ENCODE measurements at regions not wholly inside any gene's neighbourhood (a gene's known extent, or its start where the extent isn't known, plus 50 kb on each side); places are given as distances from the start of the nearest gene placed in this dataset.
"Not testable (repeated sequence)": the region's sequence is repeated elsewhere in the genome, so short reads cannot be mapped to it uniquely, and the experiment has no call there.

DNA sequence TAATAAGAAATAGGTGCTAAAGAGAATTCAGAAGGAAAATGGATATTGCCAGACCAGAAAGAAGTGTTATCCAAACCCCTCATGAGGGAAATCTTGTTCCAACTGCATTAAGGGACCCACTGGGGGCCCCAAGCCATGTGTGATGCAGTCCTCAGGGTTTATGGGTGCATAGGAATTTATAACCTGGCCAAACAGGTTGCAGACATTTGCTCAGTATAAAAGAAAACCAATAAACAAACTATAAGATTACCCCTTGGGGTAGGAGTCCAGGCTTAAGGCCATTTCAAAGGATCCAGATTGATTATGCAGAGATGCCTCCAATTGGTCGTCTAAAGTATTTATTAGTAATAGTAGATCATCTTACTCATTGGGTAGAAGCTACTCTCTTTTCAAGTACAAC lies 240.9 kb upstream of the DIO3 start:
- no peak for DNase-seq (ENCODE audit: low read depth, low spot score)

DNA sequence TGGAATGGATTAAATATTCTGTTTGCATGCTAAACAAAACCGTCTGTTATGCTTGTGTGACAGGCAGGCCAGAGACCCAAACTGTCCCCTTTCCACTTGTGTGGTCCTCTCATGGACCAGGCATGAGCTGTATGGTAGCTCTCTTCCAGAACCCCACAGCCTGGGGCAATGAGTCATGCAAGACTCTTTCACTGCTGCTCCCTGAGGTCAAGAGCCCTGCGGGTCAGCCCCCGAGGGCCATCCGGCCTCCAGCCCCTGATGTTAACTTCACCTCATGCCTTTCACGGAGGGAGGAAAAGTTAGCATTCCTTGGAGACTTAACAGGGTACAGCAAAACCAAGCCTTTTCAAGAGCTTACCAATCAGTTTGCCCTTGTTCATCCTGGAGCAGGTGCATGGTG lies 239.1 kb upstream of the DIO3 start:
- DNase-seq (ENCODE audit: low read depth, low spot score), result no peak

DNA sequence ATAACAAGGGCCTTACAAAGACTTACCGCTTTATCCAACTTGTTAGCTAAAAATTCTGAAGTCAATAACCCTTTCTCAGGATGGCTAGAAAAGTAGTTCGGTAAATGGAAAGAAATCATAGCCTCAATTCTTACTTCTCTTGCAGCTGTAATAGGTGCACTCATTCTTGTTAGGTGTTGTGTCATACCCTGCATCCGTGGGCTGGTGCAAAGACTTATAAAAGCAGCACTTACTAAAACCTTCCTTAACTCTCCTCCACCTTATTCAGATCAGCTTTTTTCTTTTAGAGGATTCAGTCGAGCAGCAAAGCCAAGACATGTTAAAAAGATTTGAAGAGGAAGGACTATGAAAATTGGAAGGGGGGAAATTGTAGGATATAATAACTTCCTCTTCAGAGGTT lies 238.2 kb upstream of the DIO3 start:
- DNase-seq (ENCODE audit: low read depth, low spot score), result no peak

DNA sequence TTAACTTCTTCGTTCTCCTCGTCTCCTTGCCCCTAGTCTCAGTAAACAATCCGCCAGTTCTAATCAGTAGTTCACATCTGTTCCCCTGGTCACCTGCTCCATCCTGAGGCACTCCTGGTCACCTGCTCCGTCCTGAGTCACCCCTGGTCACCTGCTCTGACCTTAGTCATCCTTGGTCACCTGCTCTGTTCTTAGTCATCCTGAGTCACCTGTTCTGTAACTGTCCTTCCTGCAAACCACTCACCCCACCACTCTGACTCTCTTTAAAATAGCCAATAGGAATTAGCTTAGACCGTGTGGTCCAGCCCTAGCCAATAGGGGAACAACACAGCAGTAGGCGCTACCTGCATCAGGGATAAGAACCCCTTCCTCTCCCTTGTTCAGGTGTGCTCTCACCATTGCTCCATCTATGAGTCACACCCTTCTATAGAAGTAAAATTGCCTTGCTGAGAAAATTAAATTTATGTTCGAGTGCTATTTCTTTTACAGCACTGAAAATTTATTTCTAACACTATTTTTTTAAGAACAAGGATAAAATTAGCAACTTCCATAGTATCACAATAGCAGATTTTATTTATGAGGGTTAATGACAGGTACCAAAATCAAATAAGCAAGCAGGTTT lies 237.6 kb upstream of the DIO3 start:
- not testable (repeated sequence) for DNase-seq (ENCODE audit: low read depth, low spot score)

DNA sequence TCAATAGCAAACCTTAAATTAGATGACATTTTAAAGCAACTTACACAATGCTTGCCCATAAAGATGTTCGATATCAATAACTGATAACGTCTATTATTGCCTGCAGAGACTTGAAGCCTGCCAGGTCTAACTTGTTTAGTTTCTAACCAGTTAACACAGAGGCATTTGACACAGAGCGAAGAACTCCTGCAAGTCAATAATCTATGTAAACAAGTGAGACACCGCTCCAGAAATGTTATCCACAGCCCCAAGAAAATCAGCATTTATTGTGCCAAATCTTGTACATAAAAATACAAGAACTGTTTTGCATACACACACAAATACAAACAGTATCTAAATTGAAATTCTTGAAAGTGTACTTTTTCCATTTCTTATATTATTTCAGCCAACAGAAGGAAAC lies 236.0 kb upstream of the DIO3 start:
- no peak for DNase-seq (ENCODE audit: low read depth, low spot score)

DNA sequence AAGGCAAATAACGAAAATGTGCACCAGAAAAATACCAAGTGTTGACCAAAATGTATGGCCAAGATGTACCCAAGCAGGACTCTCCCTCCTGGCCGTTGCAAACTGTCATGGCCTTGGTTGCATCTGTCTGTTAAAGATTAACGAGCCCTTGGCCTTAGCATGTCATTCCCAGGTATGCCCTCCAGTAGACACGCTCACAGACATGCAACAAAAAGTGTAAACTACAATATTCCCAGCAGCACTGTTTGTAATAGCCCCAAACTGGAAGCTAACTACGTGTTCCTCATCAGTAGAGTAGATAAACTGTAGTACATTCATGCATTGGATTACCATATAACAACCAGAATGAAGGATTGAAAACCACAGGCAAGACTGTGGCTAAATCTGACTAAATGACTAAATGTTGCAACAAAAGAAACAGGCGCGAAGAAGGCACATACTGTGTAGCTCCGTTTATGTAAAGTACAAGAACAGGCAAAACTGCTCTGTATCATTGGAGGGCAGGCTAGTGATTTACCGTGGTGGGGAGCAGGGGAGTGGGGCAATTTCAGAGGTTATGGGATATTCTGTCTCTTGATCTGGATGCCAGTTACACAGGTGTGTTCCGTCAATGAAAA lies 232.8 kb upstream of the DIO3 start:
- DNase-seq (ENCODE audit: low read depth, low spot score), result no peak

DNA sequence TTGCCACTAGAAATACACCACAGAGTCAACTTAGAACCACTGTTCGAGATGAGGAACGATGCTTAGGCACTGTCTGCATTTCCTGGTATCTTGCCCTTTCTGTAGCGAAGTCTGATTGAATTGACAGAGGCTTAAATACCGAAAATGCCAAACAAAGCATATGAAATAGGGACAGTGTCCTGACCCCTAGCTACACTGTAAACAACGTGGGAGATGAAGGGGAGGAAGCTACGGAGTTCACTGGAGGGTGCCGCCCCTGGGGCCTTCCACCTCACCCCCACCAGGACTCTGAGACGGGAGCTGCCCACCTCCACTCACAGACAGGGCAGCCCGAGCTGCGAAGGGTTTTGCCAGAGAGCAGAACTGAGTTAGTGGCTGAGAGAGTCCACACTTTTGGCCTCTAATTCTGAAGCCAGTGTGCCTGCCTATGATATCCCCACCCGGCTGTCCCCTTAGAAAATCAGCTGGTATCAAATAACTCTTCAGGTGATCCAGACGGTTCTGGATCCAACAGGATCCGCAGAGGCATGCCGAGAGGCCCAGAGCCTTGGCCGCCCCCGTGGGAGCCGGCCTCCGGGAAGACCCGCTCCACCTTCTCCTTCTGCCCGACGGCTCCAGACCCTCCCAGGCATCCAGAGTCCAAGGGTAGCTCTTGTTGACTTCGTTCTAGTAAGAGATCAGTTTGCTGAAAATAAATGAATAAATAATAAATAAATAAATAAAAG lies 230.7 kb upstream of the DIO3 start:
- DNase-seq (ENCODE audit: low read depth, low spot score), result no peak

DNA sequence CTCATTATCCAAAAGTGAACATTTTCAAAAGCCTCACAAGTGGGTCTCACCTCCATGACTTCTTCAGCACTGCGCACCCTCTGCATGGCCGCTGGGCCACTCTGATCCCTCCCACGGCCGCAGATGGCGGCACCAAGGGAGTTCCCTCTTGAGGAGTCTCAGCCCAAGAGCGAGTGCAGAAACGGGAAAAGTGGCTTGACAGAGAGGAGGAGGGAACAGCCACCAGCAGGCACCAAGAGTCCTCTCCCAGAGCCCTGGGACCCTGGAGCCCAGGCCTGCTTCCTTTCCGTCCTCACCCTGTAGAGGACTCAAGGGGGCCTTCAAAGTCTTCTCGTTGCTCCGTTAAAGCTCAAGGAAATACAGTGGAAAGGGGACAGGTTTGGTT lies 230.2 kb upstream of the DIO3 start:
- no peak for DNase-seq (ENCODE audit: low read depth, low spot score)

DNA sequence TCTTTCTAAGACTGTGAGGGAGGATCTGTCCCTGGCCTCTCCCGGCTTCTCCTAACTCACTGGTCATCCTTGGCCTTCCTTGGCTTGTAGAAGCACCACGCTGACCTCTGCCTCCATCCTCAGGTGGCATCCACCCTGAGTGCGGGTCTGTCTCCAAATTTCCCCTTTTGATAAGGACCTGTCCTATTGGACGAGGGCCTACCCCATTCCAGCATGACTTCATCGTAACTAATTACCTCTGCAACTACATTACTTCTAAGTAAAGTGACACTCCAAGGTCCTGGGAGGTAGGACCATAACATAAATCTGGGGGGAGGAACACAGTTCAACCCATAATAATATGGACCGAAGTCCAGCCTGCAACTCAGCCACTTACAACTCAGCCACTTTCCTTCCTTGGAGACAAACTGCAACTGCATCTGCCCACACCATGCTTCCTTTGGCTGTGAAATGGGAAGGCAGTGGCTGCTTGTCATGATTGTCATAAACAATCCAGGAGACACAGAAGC lies 229.6 kb upstream of the DIO3 start:
- no peak for DNase-seq (ENCODE audit: low read depth, low spot score)

DNA sequence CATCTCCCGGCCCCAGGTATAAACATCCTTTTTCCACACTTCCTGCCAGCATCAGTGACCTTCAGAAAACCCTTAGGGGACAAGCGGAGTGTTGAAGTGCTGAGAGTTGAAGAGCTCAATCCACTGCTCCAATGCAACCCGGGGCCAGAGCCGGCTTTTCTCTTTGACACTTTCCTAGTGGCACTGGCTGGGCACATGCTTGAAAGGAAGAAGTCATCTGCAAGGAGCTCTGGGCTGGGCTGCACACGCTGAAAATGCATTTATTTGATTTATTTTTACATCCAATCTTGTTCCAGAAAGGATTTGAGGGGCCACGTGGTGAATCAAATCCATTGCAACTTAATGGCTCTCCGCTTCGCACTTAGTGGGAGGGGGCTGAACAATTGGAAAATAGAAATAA lies 229.0 kb upstream of the DIO3 start:
- no peak for DNase-seq (ENCODE audit: low read depth, low spot score)

DNA sequence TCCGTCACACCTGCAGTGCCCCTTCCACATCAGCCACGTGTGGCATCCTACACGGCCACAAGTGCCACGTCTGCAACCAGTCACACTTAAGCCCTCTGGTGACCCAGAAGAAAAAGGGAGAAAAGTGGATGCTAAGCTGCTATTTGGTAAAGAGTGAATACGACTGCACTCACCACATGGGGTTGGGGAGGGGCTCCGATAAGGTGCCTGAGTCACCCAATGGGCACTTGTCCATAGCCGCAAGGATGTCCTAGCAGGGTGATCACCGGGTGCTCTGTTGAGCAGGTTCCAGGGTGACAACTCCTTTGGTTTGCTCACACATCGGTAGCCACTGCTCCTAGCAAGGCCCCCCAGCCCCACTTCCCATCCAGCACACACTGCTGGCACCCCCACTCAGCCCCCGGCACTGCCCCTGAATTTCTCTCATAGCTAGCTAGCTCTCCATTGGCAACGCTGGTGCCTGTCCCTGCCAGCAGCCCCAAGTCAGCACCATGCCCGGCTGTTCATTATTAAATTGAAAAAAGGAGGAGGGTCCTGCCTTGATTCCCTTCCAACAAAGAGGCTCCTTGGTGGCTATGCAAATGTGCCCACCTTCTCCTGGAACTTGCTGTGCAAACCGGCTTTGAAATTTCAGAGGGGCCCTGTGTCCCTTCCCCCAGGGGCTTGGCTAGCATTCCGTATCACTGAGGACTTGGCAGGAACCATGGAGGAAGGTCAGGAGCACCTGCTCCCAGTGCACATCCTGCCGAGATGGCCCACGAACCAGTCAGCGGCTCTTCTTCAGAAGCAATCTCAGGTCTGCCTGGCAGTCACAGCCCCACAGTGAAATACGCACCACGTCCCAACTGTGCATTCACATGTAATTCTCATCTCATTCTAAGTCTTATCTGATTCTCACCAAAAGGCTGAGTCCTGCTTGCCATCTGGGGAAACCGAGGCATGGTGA lies 227.7 kb upstream of the DIO3 start:
- DNase-seq (ENCODE audit: low read depth, low spot score), result no peak

DNA sequence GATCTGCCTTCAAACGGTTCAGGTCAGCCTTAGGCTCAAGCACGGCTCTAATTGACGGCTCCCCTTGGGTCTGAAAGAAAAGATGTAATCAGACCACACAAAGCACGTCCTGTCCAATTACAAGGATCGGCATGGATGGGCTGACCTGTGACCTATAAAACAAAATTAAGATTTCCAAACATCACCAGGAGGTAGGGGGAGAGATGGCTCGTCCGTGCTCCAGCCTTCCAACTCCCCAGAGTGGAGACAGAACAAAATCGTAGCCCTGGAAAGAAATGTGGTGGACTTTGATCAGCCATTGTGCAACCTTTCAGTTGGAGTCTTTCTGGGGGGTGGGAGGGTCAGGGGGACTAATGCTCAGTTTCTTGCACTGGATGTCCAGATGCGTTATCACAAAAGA lies 226.6 kb upstream of the DIO3 start:
- no peak for DNase-seq (ENCODE audit: low read depth, low spot score)

DNA sequence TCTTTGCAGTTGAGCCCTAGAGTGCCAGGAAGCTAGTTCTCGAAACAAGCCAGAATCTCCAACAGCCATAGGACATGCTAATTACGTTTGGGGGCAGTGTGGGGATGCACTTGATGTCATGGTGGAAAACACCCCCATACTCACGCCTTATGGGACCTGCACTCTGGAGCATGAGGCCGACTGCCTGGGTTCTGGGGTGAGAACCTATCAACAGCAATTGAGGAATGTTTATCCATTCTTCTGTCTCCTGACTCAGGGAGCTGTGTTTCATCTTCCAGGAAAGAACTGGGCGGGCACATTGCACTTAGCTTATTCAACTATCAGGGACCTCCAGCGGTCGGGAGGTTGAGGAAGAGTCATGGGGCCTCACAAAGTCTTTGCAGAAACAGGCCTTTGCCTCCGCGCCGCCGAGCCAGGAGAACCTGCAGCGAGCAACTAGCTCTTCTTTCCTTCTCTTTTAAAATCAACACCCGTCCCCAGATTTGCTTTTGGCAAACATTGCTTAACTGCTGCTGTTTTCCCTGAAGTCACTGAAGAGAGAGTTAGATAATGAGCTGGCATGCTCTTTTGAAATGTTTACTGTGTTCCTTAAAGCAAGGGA lies 226.1 kb upstream of the DIO3 start:
- no peak for DNase-seq (ENCODE audit: low read depth, low spot score)

DNA sequence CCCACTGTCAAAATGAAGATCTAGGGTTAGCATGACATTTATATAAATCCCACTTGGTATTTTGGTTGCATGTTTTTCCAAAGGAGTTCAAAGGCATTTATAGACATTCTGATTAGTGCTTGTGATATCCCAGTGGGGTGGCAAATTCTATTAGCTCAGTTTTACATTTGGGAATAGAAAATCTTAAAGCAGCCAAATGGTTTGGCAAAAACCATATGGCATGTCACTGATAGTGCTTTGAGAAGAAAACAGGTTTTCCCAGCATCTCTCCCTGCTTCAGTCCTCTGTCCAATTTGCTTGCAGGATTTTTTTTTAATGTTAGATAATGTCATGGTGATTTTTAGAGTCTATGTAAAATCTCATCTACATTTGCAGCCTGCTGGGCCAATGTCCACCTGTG lies 225.1 kb upstream of the DIO3 start:
- DNase-seq (ENCODE audit: low read depth, low spot score), result no peak

DNA sequence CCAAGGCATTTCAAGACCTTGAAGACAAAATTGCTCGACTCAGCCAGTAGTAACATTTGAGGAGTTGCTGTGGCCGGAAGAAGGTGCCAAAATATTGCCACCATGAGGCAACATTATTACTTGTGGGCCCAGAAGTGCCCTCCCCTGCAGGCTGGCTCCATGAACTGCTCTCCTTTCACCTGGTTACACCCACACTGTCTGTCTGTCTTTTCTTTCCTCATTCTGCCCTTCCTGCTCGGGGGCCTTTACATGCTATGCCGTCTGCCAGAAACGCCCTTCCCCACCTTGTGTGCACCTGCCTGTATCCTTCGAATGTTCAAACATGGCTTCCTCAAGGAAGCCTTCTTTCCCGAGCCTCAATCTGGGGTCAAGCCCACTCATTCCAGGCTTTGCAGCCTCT lies 224.2 kb upstream of the DIO3 start:
- DNase-seq (ENCODE audit: low read depth, low spot score), result no peak

DNA sequence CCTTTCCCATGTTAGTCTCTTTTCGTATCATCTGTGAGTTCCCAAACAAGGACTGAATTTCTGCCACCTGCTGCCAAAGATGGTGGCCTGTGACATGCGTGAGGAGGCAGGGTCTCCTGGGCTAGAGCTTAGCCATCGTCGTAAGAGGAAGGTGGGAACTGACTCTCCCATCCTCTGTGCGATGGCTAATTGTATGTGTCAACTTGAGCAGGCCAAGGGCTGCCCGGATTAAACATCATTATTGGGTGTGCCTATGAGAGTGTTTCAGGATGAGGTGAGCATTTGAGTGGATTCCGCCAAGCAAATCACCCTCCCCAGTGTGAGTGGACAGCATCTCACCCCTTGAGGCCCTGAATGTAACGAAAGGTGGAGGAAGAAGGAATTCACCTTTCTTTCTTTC lies 220.7 kb upstream of the DIO3 start:
- DNase-seq (ENCODE audit: low read depth, low spot score), result no peak

DNA sequence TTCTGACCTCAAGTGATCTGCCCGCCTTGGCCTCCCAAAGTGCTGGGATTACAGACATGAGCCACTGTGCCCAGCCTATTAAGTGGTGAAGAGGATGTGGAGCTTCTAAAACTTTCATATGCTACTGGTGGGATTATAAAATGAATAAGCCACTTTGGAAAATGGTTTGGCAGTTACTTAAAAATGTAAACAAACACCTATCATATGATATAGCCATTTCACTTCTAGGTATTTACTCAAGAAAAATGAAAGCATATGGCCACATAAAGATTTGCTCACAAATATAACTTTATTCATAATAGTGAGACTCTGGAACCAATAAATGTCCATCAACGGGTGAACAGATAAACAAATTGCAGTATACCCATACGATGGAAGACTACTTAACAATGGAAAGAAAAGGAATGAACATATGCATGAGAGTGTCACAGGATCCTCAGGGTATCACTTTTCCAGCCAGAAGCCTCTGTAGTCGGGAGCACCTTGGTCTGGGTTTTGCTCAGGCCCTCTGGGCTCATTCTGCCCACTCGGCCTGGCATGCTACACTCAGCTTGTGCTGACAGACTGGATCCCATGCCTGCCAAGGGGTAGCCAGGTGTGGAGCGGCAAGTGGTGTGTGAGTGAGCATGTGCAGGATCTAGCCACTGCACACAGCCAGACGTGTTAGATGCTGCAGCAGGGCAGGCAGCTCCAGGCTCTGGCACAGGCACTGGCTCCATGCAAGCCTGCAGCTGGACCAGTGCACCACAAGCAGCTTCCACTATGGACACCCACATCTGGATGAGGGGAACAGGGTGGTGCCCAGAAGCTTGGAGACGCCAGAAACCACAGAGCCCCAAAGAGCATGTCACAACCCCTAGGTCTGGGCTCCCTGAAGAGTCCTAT lies 213.2 kb upstream of the DIO3 start:
- no peak for DNase-seq (ENCODE audit: low read depth, low spot score)

DNA sequence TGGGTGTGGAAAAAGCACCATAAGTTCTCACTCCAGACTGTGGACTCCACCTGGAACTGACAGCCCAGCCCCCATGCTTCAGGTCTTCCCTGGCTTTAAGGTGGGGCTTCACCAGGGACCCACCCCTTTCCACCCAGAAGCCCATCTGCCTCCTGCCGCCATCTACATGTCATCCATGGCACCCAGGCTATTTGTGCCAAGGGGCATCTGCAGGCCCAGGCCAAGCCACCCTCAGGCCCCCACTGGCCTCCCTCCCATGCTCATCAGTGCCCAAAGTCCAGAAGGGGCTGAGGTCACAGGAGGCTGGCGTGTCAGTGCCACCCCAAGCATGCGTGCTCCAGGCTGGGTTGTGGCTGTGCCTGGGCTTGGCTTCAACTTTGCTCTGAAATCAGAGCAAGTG lies 212.2 kb upstream of the DIO3 start:
- no peak for DNase-seq (ENCODE audit: low read depth, low spot score)

DNA sequence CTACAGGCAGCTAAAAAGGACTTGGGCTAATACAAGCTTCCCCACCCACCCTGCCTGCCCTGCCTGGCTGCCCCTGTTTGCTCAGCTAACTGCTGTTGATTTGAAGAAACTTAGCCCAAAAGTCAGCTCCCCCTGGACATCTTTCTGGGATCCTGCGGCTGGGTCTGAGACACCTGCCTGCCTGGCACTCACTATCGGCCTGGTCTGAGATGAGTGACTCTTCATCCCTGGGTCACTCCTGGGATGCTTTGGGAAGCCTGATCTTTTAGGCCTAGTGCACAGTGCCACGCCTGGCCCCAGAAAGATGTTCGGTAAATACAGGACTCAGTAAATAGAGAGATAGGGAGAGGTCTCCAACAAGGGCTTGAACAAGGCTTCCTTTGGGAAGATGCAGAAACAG lies 211.3 kb upstream of the DIO3 start:
- DNase-seq (ENCODE audit: low read depth, low spot score), result no peak

DNA sequence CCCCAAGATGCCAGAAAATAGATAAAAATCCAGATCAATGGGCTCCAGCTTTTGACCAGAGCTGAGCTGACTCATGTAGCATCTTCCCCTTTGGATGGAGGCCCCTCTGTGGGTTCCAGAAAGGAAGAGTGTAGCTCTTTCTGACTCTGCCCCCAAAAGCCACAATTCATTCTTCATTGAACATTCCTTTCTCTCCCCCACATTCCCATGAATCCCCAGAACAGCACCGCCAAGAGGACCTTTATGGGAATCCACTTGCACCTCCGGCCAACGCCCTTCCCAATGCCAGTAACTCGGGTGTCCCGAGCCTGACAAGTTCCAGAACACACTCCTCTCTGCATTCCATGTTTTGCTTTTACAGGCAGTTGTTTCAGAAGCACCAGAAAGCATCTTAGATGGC lies 210.6 kb upstream of the DIO3 start:
- DNase-seq (ENCODE audit: low read depth, low spot score), result no peak

DNA sequence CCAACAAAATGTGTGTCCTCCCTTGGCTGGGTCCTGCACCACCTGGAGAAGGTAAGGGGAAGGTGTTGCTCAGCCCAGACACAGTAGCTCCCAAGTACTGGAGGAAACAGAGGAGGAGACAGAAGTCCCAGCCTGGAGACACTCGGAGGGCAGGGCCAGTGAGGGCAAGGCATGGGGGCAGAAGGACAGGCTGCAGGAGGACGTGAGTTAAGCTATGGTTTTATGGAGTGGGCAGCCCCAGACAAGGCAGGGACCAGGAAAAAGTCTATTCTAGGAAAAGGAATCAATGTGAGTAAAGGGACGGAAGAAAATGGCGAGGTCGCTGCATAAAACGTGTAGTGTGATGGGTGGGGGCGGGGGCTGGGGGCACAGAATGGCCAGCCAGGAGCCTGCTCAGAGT lies 210.1 kb upstream of the DIO3 start:
- DNase-seq (ENCODE audit: low read depth, low spot score), result no peak
